Duodenal mucosa (tissue), 2 donors: ENCODE measurements at regions not wholly inside any gene's neighbourhood (a gene's known extent, or its start where the extent isn't known, plus 50 kb on each side); places are given as distances from the start of the nearest gene placed in this dataset.
"Not testable (repeated sequence)": the region's sequence is repeated elsewhere in the genome, so short reads cannot be mapped to it uniquely, and the experiment has no call there.

ENCODE experiments used
- H3K27ac ChIP-seq: one replicate; pipeline ENCODE4 v1.7.0; 2013; ENCODE audit warnings: low read depth, low read length
- H3K27me3 ChIP-seq, 2 donors: one replicate each; pipeline ENCODE4 v1.7.0; 2013; ENCODE audit warnings: low read length in 2 of 2, control low read depth in 1 of 2; ENCODE audit not compliant: insufficient read depth in 2 of 2, control insufficient read depth in 1 of 2
- H3K36me3 ChIP-seq, 2 donors: one replicate each; pipeline ENCODE4 v1.7.0; 2013; ENCODE audit warnings: low read length in 2 of 2, control low read depth in 1 of 2; ENCODE audit not compliant: insufficient read depth in 2 of 2, control insufficient read depth in 1 of 2
- H3K4me1 ChIP-seq, 2 donors: one replicate each; pipeline ENCODE4 v1.7.0; 2013; ENCODE audit warnings: low read length in 2 of 2, control low read depth in 1 of 2; ENCODE audit not compliant: insufficient read depth in 2 of 2, control insufficient read depth in 1 of 2
- H3K4me3 ChIP-seq, 2 donors: one replicate each; pipeline ENCODE4 v1.7.0; 2013; ENCODE audit warnings: low read length in 2 of 2, low read depth in 1 of 2
- H3K9ac ChIP-seq, 2 donors: one replicate each; pipeline ENCODE4 v1.7.0; 2013; ENCODE audit warnings: low read length in 2 of 2, low read depth in 1 of 2
- H3K9me3 ChIP-seq, 2 donors: one replicate each; pipeline ENCODE4 v1.7.0; 2013; ENCODE audit warnings: low read length in 2 of 2, control low read depth in 1 of 2; ENCODE audit not compliant: control insufficient read depth in 1 of 2

DNA sequence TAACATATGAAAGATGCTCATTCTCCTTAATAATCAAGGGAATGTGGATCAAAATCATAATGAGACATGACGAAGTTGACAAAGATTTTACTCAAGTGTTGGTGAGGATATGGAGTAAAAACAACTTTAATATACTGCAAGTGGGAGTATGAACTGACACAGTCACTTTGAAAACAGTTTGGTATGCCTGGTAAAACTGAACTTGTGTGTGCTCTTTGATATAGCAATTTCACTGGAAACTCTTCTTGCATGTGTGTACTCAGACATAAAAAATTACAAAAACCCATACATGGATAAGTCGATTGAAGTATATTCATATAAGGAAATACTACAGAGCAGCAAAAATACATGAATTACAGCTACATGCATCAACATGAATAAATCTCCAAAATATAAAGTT lies 182.5 kb downstream of the NFKBIZ start:
- Histone ChIP-seq H3K36me3 (no peaks in the 10 kb centered on the region), H3K27me3 (no peaks in the 10 kb centered on the region), H3K9ac (no peak overlapping the region), H3K9me3 (no peaks in the 10 kb centered on the region), H3K27ac (no peak overlapping the region), H3K4me3 (no peak overlapping the region), H3K4me1 (peaks cover 0 to 9% of the 10 kb centered on the region in 2 donors)

- no peaks in the 10 kb centered on the region for H3K36me3 ChIP-seq
- H3K9ac ChIP-seq, result no peak overlapping the region
- H3K27me3 ChIP-seq, result no peaks in the 10 kb centered on the region
- no peaks in the 10 kb centered on the region for H3K9me3 ChIP-seq
- H3K27ac ChIP-seq, result no peak overlapping the region
- peaks cover 0 to 9% of the 10 kb centered on the region in 2 donors for H3K4me1 ChIP-seq
- no peak overlapping the region for H3K4me3 ChIP-seq
Observed at GRCh38 chr3:102032491-102033383, 183.4 kb downstream of the NFKBIZ start.

DNA sequence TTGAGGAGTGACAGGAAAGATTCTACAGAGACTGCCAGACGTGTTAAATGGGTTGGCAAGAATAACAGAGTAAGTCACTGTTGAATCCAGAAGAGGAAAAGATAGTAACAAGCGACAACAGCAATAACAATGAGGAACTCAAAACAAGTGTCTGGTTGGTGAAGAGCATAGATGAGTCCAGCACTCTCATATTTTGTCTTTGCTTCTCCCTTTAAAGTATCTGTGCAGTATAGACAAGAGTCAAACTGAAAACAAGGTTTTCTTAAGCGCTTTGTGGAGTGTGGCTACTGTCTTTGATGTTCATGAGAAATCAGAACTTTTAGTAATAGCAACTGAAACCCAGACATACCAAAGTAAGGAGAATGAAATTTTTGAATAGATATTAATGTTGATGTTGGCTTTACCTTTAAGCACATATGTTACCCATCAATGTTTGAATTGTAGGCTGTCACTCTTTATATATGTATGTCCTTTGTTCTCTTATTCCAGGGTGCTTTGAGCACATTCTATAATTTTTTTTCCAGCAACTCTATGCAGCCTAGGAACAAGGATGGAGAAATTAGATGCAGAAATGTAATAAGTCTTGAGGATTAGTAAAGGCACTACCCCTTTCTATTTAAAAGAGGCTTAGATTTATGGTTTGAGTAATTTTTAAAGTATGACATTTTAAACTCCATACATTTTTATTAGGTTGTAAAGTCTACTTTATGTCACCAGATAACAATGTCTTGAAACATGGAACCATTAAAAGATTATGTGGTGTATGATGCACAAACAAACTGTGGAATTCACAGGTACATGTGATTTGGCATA lies 185.5 kb downstream of the NFKBIZ start:
- H3K4me3 ChIP-seq, result no peak overlapping the region
- no peaks in the 10 kb centered on the region for H3K9me3 ChIP-seq
- no peaks in the 10 kb centered on the region for H3K27me3 ChIP-seq
- no peak overlapping the region for H3K27ac ChIP-seq
- no peaks in the 10 kb centered on the region for H3K36me3 ChIP-seq
- peaks cover 0 to 7% of the 10 kb centered on the region in 2 donors for H3K4me1 ChIP-seq
- no peak overlapping the region for H3K9ac ChIP-seq

DNA sequence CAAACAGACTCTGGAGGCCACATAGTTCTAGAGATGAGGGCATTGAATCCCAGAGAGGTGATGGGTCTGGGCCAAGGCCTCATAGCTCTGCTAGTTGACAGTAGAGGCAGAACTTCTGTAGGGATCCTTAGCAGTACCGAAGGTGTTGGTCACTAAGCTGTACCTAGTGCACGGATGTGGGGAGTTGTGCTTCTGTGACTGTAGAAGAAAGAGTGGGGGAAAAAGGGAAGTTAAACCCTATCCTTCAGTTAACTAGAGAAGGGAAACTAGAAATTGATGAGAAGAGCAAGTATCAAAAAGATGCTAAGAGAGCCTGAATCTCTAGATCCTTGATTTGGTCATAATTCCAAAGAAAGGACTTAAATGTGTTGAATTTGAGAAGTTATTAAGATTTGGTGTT lies 186.7 kb downstream of the NFKBIZ start:
- Histone ChIP-seq H3K27me3 (no peaks in the 10 kb centered on the region), H3K9ac (no peak overlapping the region), H3K9me3 (no peaks in the 10 kb centered on the region), H3K4me1 (no peaks in the 10 kb centered on the region), H3K4me3 (no peak overlapping the region), H3K27ac (no peak overlapping the region), H3K36me3 (no peaks in the 10 kb centered on the region)

DNA sequence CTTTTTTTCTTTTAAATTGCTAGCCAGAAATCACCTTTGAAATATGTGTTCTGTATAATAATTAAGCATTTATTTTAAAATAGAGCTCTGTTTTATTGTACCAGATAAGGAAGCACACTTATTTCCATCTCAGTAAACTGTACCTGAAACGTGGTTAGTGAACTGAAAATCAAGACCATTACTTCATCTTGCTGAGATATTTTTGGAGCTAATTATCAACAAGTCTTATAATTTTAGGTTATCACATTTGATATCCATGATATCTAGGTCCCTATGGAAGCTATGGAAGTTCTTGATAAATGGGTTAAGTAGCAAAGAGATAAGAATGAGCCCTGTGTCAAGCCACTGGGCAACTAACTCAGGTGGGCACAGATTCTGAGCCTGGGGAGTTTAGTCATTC lies 187.2 kb downstream of the NFKBIZ start:
- H3K27ac ChIP-seq, result no peak overlapping the region
- H3K4me3 ChIP-seq, result no peak overlapping the region
- no peak overlapping the region for H3K9ac ChIP-seq

DNA sequence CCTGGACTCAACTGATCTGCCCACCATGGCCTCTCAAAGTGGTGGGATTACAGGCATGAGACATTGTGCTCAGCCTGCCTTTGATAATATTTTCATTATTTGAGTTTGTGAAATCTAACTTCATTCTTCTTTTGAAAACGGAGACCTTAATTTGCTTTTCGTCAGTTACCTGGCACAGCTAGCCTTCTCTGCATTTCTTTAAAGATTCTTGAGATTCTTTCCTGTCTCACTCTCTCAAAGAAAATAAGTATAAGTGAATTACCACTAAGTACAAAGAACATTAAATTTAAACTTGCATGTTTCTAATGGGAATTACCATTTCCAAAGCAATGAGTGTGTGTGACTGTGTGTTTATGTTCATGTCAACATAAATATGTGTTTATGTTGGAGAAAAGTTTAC lies 187.9 kb downstream of the NFKBIZ start:
- no peak overlapping the region for H3K27ac ChIP-seq
- H3K27me3 ChIP-seq, result no peaks in the 10 kb centered on the region
- no peak overlapping the region for H3K9ac ChIP-seq
- no peaks in the 10 kb centered on the region for H3K4me1 ChIP-seq
- no peaks in the 10 kb centered on the region for H3K9me3 ChIP-seq
- no peaks in the 10 kb centered on the region for H3K36me3 ChIP-seq
- H3K4me3 ChIP-seq, result no peak overlapping the region

More for the DNA sequence above, 187.2 kb downstream of the NFKBIZ start:
- no peaks in the 10 kb centered on the region for H3K27me3 ChIP-seq
- no peaks in the 10 kb centered on the region for H3K9me3 ChIP-seq
- H3K36me3 ChIP-seq, result no peaks in the 10 kb centered on the region
- no peaks in the 10 kb centered on the region for H3K4me1 ChIP-seq

GRCh38 chr3:102037791-102038190 lies 188.5 kb downstream of the NFKBIZ start:
- Histone ChIP-seq H3K9ac (no peak overlapping the region), H3K36me3 (no peaks in the 10 kb centered on the region), H3K4me3 (no peak overlapping the region), H3K9me3 (no peaks in the 10 kb centered on the region), H3K4me1 (no peaks in the 10 kb centered on the region), H3K27ac (no peak overlapping the region), H3K27me3 (no peaks in the 10 kb centered on the region)

GRCh38 chr3:102038477-102039142 lies 189.3 kb downstream of the NFKBIZ start:
- H3K4me1 ChIP-seq, result no peaks in the 10 kb centered on the region
- no peak overlapping the region for H3K9ac ChIP-seq
- no peaks in the 10 kb centered on the region for H3K36me3 ChIP-seq
- H3K9me3 ChIP-seq, result no peaks in the 10 kb centered on the region
- no peak overlapping the region for H3K27ac ChIP-seq
- H3K4me3 ChIP-seq, result no peak overlapping the region
- no peaks in the 10 kb centered on the region for H3K27me3 ChIP-seq

DNA sequence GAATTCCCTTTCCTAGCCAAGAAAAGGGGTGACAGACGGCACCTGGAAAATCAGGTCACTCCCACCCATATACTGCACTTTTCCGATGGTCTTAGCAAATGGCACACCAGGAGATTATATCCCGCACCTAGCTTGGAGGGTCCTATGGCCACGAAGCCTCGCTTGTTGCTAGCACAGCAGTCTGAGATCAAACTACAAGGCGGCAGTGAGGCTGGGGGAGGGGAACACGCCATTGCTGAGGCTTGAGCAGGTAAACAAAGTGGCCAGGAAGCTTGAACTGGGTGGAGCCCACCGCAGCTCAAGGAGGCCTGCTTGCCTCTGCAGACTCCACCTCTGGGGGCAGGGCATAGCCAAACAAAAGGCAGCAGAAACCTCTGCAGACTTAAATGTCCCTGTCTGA lies 190.8 kb downstream of the NFKBIZ start:
- not testable (repeated sequence) for H3K4me3 ChIP-seq, H3K36me3 ChIP-seq, H3K4me1 ChIP-seq, H3K27ac ChIP-seq, H3K9ac ChIP-seq, H3K27me3 ChIP-seq, H3K9me3 ChIP-seq
